ENCODE measurements at regions not wholly inside any gene's neighbourhood (a gene's known extent, or its start where the extent isn't known, plus 50 kb on each side); places are given as distances from the start of the nearest gene placed in this dataset.
"Not testable (repeated sequence)": the region's sequence is repeated elsewhere in the genome, so short reads cannot be mapped to it uniquely, and the experiment has no call there.

- TF ChIP-seq, protein P1, sequence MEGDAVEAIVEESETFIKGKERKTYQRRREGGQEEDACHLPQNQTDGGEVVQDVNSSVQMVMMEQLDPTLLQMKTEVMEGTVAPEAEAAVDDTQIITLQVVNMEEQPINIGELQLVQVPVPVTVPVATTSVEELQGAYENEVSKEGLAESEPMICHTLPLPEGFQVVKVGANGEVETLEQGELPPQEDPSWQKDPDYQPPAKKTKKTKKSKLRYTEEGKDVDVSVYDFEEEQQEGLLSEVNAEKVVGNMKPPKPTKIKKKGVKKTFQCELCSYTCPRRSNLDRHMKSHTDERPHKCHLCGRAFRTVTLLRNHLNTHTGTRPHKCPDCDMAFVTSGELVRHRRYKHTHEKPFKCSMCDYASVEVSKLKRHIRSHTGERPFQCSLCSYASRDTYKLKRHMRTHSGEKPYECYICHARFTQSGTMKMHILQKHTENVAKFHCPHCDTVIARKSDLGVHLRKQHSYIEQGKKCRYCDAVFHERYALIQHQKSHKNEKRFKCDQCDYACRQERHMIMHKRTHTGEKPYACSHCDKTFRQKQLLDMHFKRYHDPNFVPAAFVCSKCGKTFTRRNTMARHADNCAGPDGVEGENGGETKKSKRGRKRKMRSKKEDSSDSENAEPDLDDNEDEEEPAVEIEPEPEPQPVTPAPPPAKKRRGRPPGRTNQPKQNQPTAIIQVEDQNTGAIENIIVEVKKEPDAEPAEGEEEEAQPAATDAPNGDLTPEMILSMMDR (IDR thresholded peaks at IDR 0.05), result no peak
- no peak for TF ChIP-seq EZH2 (IDR thresholded peaks at IDR 0.05; ENCODE audit: borderline replicate concordance, insufficient read depth, low read depth, low read length, poor library complexity, severe bottlenecking)
- Histone ChIP-seq H3K4me1 (ENCODE audit: control insufficient read depth in 2 of 2, insufficient read depth in 2 of 2, low read length in 2 of 2) (no peaks in the 10 kb centered on the region), H4K20me1 (ENCODE audit: control insufficient read depth, insufficient read depth, low read length, poor library complexity, severe bottlenecking) (no peaks in the 10 kb centered on the region), H3K27me3 (replicated peaks in 1 of 4; ENCODE audit: control extremely low read depth in 1 of 4, control insufficient read depth in 3 of 4, insufficient read depth in 4 of 4, low read length in 3 of 4) (no peaks in the 10 kb centered on the region), H3K4me2 (replicated peaks; ENCODE audit: low read depth, low read length, poor library complexity, severe bottlenecking) (no peak overlapping the region), H3K4me3 (ENCODE audit: control extremely low read depth in 1 of 5, extremely low read depth in 1 of 5, insufficient read depth in 1 of 5, low read depth in 2 of 5, low read length in 4 of 5) (no peak overlapping the region), H3K9ac (ENCODE audit: low read length) (no peak overlapping the region), H3K79me2 (ENCODE audit: control insufficient read depth, insufficient read depth, low read length) (no peaks in the 10 kb centered on the region), H2AFZ (ENCODE audit: insufficient read depth, low read depth, low read length, poor library complexity, severe bottlenecking) (no peak overlapping the region), H3K36me3 (replicated peaks in 1 of 2; ENCODE audit: control extremely low read depth in 1 of 2, control insufficient read depth in 1 of 2, extremely low read depth in 1 of 2, insufficient read depth in 2 of 2, low read length in 1 of 2) (no peaks in the 10 kb centered on the region), H3K27ac (ENCODE audit: low read length in 2 of 2) (no peak overlapping the region), H3K9me3 (ENCODE audit: control extremely low read depth in 1 of 3, control insufficient read depth in 2 of 3, insufficient read depth in 1 of 3, low read length in 2 of 3) (peaks cover 0 to 11% (median 0%) of the 10 kb centered on the region in 3 donors)
- no peak for ATAC-seq (ENCODE audit: low read depth)
- POLR2A ChIA-PET, result no interaction called here
- Mint-ChIP-seq H3K27me3 (no peaks in the 10 kb centered on the region), H3K4me1 (no peaks in the 10 kb centered on the region), H3K9me3 (ENCODE audit: insufficient read depth) (peaks cover 5% of the 10 kb centered on the region), H3K4me3 (no peak overlapping the region), H3K27ac (no peak overlapping the region)
- CTCF ChIA-PET, result no interaction called here
- intact Hi-C loops (cut with micrococcal nuclease), result no loop called here
- DNase-seq, result no peak
Observed at GRCh38 chr7:118948508-118948907, 724.0 kb downstream of the ANKRD7 start.

- no peak for DNase-seq
- Mint-ChIP-seq H3K27me3 (no peaks in the 10 kb centered on the region), H3K4me1 (no peaks in the 10 kb centered on the region), H3K27ac (no peak overlapping the region), H3K4me3 (no peak overlapping the region), H3K9me3 (ENCODE audit: insufficient read depth) (peaks cover 5% of the 10 kb centered on the region)
- Histone ChIP-seq H4K20me1 (ENCODE audit: control insufficient read depth, insufficient read depth, low read length, poor library complexity, severe bottlenecking) (no peaks in the 10 kb centered on the region), H2AFZ (ENCODE audit: insufficient read depth, low read depth, low read length, poor library complexity, severe bottlenecking) (no peak overlapping the region), H3K79me2 (ENCODE audit: control insufficient read depth, insufficient read depth, low read length) (no peaks in the 10 kb centered on the region), H3K4me2 (replicated peaks; ENCODE audit: low read depth, low read length, poor library complexity, severe bottlenecking) (no peak overlapping the region), H3K4me3 (ENCODE audit: control extremely low read depth in 1 of 5, extremely low read depth in 1 of 5, insufficient read depth in 1 of 5, low read depth in 2 of 5, low read length in 4 of 5) (no peak overlapping the region), H3K4me1 (ENCODE audit: control insufficient read depth in 2 of 2, insufficient read depth in 2 of 2, low read length in 2 of 2) (no peaks in the 10 kb centered on the region), H3K27ac (ENCODE audit: low read length in 2 of 2) (no peak overlapping the region), H3K27me3 (replicated peaks in 1 of 4; ENCODE audit: control extremely low read depth in 1 of 4, control insufficient read depth in 3 of 4, insufficient read depth in 4 of 4, low read length in 3 of 4) (no peaks in the 10 kb centered on the region), H3K36me3 (replicated peaks in 1 of 2; ENCODE audit: control extremely low read depth in 1 of 2, control insufficient read depth in 1 of 2, extremely low read depth in 1 of 2, insufficient read depth in 2 of 2, low read length in 1 of 2) (no peaks in the 10 kb centered on the region), H3K9ac (ENCODE audit: low read length) (no peak overlapping the region), H3K9me3 (ENCODE audit: control extremely low read depth in 1 of 3, control insufficient read depth in 2 of 3, insufficient read depth in 1 of 3, low read length in 2 of 3) (peaks cover 0 to 11% (median 0%) of the 10 kb centered on the region in 3 donors)
- no peak for TF ChIP-seq EZH2 (IDR thresholded peaks at IDR 0.05; ENCODE audit: borderline replicate concordance, insufficient read depth, low read depth, low read length, poor library complexity, severe bottlenecking)
- TF ChIP-seq, protein P1 (IDR thresholded peaks at IDR 0.05), result no peak
- intact Hi-C loops (cut with micrococcal nuclease), result no loop called here
- WGBS (ENCODE audit: insufficient coverage), result no CpG with 5 or more reads among the region's 1 CpG
- ATAC-seq (ENCODE audit: low read depth), result no peak
- ChIA-PET CTCF (no interaction called here), POLR2A (no interaction called here)
Observed at GRCh38 chr7:118949031-118949430, 724.5 kb downstream of the ANKRD7 start.

DNA sequence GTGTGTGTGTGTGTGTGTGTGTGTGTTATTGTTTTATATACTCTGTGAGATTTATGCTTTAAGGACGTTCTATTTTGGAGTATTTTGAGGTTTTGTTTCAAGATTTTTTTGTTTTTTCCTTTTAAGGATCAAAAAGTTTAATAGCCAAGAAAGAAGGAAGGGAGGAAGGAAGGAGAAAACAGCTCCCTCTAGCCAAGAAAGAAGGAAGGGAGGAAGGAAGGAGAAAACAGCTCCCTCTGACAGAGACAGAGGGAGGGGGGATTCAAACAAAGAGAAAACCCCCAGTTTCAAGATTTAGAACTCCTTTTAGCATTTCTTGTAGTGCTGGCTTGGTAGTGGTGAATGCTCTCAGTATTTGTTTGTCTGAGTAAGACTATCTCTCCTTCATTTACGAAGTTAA, 731.8 kb downstream of the ANKRD7 start:
- H3K27ac ChIP-seq (ENCODE audit: low read length in 2 of 2); H3K27me3 Mint-ChIP-seq; H3K4me2 ChIP-seq (replicated peaks; ENCODE audit: low read depth, low read length, poor library complexity, severe bottlenecking); ATAC-seq (ENCODE audit: low read depth); H2AFZ ChIP-seq (ENCODE audit: insufficient read depth, low read depth, low read length, poor library complexity, severe bottlenecking); H3K27me3 ChIP-seq (replicated peaks in 1 of 4; ENCODE audit: control extremely low read depth in 1 of 4, control insufficient read depth in 3 of 4, insufficient read depth in 4 of 4, low read length in 3 of 4); POLR2A ChIA-PET; DNase-seq; CTCF ChIA-PET; H3K36me3 ChIP-seq (replicated peaks in 1 of 2; ENCODE audit: control extremely low read depth in 1 of 2, control insufficient read depth in 1 of 2, extremely low read depth in 1 of 2, insufficient read depth in 2 of 2, low read length in 1 of 2); H3K79me2 ChIP-seq (ENCODE audit: control insufficient read depth, insufficient read depth, low read length); intact Hi-C loops (cut with micrococcal nuclease); H3K9me3 Mint-ChIP-seq (ENCODE audit: insufficient read depth); H3K4me1 Mint-ChIP-seq; H3K9me3 ChIP-seq (ENCODE audit: control extremely low read depth in 1 of 3, control insufficient read depth in 2 of 3, insufficient read depth in 1 of 3, low read length in 2 of 3); H3K27ac Mint-ChIP-seq; H3K4me3 ChIP-seq (ENCODE audit: control extremely low read depth in 1 of 5, extremely low read depth in 1 of 5, insufficient read depth in 1 of 5, low read depth in 2 of 5, low read length in 4 of 5); H3K4me1 ChIP-seq (ENCODE audit: control insufficient read depth in 2 of 2, insufficient read depth in 2 of 2, low read length in 2 of 2); H3K9ac ChIP-seq (ENCODE audit: low read length); H3K4me3 Mint-ChIP-seq; H4K20me1 ChIP-seq (ENCODE audit: control insufficient read depth, insufficient read depth, low read length, poor library complexity, severe bottlenecking): not testable (repeated sequence)
- WGBS (ENCODE audit: insufficient coverage), result no CpG with 5 or more reads among the region's 2 CpGs
